ENCODE measurements at regions not wholly inside any gene's neighbourhood (a gene's known extent, or its start where the extent isn't known, plus 50 kb on each side); places are given as distances from the start of the nearest gene placed in this dataset.

- 75 to 80% methylated on average over 2 of the region's 2 CpGs for WGBS, 2 donors
- no peaks in the 10 kb centered on the region for H3K9me3 ChIP-seq
- peaks cover 0 to 4% (median 0%) of the 10 kb centered on the region in 4 donors for H3K4me1 ChIP-seq
- TF ChIP-seq EP300 (IDR thresholded peaks at IDR 0.05) (no peak), POLR2A (IDR thresholded peaks at IDR 0.05) (no peak)
- TF ChIP-seq, protein P1, sequence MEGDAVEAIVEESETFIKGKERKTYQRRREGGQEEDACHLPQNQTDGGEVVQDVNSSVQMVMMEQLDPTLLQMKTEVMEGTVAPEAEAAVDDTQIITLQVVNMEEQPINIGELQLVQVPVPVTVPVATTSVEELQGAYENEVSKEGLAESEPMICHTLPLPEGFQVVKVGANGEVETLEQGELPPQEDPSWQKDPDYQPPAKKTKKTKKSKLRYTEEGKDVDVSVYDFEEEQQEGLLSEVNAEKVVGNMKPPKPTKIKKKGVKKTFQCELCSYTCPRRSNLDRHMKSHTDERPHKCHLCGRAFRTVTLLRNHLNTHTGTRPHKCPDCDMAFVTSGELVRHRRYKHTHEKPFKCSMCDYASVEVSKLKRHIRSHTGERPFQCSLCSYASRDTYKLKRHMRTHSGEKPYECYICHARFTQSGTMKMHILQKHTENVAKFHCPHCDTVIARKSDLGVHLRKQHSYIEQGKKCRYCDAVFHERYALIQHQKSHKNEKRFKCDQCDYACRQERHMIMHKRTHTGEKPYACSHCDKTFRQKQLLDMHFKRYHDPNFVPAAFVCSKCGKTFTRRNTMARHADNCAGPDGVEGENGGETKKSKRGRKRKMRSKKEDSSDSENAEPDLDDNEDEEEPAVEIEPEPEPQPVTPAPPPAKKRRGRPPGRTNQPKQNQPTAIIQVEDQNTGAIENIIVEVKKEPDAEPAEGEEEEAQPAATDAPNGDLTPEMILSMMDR (IDR thresholded peaks at IDR 0.05): no peak
- H3K4me3 ChIP-seq: no peak overlapping the region
- DNase-seq (ENCODE audit: low spot score in 2 of 2): no peak
- no peaks in the 10 kb centered on the region for H3K36me3 ChIP-seq
- no peaks in the 10 kb centered on the region for H3K27me3 ChIP-seq
- no peak overlapping the region for H3K27ac ChIP-seq
Observed at GRCh38 chr15:36335224-36335623, 244.2 kb upstream of the CDIN1 start.

- WGBS, 2 donors: 96 to 100% methylated on average over 1 of the region's 1 CpG
- H3K4me1 ChIP-seq: peaks cover 0 to 4% (median 0%) of the 10 kb centered on the region in 4 donors
- TF ChIP-seq EP300 (IDR thresholded peaks at IDR 0.05): no peak
- TF ChIP-seq, protein P1 (IDR thresholded peaks at IDR 0.05): no peak
- no peak for TF ChIP-seq POLR2A (IDR thresholded peaks at IDR 0.05)
- no peaks in the 10 kb centered on the region for H3K36me3 ChIP-seq
- H3K27ac ChIP-seq: no peak overlapping the region
- H3K27me3 ChIP-seq: no peaks in the 10 kb centered on the region
- H3K9me3 ChIP-seq: no peaks in the 10 kb centered on the region
- DNase-seq (ENCODE audit: low spot score in 2 of 2): no peak
- H3K4me3 ChIP-seq: no peak overlapping the region
Observed at GRCh38 chr15:36335659-36336058, 243.8 kb upstream of the CDIN1 start.

GRCh38 chr15:36344887-36345286, 234.5 kb upstream of the CDIN1 start:
- Histone ChIP-seq H3K27me3 (no peaks in the 10 kb centered on the region), H3K9me3 (no peaks in the 10 kb centered on the region), H3K36me3 (no peaks in the 10 kb centered on the region), H3K4me3 (no peak overlapping the region), H3K27ac (no peak overlapping the region), H3K4me1 (no peaks in the 10 kb centered on the region)
- WGBS, 2 donors: 71 to 88% methylated on average over 2 of the region's 2 CpGs
- TF ChIP-seq POLR2A (IDR thresholded peaks at IDR 0.05) (no peak), EP300 (IDR thresholded peaks at IDR 0.05) (no peak)
- TF ChIP-seq, protein P1 (IDR thresholded peaks at IDR 0.05): no peak
- DNase-seq (ENCODE audit: low spot score in 2 of 2): no peak

DNA sequence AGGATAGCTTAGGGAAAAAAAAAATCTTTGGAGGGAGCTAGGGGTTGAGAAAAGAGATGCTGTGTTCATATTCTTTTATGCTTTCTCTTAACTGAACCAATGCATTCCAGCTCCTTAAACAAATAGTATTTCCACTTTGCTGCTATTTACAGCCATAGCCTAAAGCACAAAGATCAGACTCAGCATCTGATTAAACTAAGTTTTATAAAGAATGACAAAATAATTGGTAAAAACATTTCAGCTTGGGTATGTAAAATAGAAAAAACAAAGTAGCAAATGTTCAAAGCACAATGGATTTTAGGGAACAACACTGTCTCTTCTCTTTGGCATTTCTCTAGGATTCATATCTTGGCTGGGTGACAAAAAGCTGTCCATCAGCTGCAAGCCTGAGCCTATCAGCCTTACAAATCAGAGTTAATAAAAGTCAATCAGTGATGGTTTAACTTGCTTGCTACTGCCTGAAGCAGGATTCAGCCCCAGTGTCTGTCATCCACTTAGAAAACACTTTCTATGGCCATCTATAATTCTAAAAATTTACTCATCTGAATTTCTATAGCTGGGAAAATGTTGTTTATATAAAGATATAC, 232.1 kb upstream of the CDIN1 start:
- no peaks in the 10 kb centered on the region for H3K9me3 ChIP-seq
- no peak for DNase-seq (ENCODE audit: low spot score in 2 of 2)
- H3K27me3 ChIP-seq: no peaks in the 10 kb centered on the region
- H3K27ac ChIP-seq: no peak overlapping the region
- H3K36me3 ChIP-seq: no peaks in the 10 kb centered on the region
- no peaks in the 10 kb centered on the region for H3K4me1 ChIP-seq
- no peak overlapping the region for H3K4me3 ChIP-seq
- no peak for TF ChIP-seq POLR2A (IDR thresholded peaks at IDR 0.05)
- TF ChIP-seq, protein P1 (IDR thresholded peaks at IDR 0.05): no peak
- no peak for TF ChIP-seq EP300 (IDR thresholded peaks at IDR 0.05)

DNA sequence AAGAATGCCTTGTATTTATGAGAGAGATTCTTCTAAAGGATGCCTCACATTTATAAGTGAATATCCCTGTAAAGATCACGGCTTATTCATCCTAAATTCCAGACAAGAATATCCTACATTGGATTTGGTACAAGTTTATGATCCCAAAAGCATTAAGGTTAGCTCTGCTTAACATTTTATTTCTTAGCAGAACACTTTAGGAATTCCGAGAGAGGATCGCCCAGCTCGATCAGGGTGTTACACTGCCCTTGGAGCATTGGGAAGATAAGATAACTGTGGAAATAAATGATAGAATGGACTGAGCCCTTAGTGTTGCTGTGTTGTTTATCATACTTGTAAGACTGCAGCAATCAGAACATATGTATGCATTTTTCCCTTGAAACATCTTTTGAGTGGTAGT, 223.0 kb upstream of the CDIN1 start:
- 61 to 67% methylated on average over 4 of the region's 4 CpGs for WGBS, 2 donors
- Histone ChIP-seq H3K27ac (peak overlapping the region in 1 of 4 donors; percentile 54), H3K4me1 (peaks cover 0 to 17% (median 8%) of the 10 kb centered on the region in 4 donors), H3K27me3 (no peaks in the 10 kb centered on the region), H3K36me3 (no peaks in the 10 kb centered on the region), H3K4me3 (no peak overlapping the region), H3K9me3 (no peaks in the 10 kb centered on the region)
- TF ChIP-seq EP300 (IDR thresholded peaks at IDR 0.05) (no peak), POLR2A (IDR thresholded peaks at IDR 0.05) (no peak)
- TF ChIP-seq, protein P1 (IDR thresholded peaks at IDR 0.05): no peak
- DNase-seq (ENCODE audit: low spot score in 2 of 2): no peak

Data from tibial nerve (tissue), 4 donors.